ENCODE measurements at regions not wholly inside any gene's neighbourhood (a gene's known extent, or its start where the extent isn't known, plus 50 kb on each side); places are given as distances from the start of the nearest gene placed in this dataset.

GRCh38 chr1:216945538-216946080 lies 222.4 kb upstream of the ESRRG start:
- 92% methylated on average over 2 of the region's 2 CpGs for WGBS

DNA sequence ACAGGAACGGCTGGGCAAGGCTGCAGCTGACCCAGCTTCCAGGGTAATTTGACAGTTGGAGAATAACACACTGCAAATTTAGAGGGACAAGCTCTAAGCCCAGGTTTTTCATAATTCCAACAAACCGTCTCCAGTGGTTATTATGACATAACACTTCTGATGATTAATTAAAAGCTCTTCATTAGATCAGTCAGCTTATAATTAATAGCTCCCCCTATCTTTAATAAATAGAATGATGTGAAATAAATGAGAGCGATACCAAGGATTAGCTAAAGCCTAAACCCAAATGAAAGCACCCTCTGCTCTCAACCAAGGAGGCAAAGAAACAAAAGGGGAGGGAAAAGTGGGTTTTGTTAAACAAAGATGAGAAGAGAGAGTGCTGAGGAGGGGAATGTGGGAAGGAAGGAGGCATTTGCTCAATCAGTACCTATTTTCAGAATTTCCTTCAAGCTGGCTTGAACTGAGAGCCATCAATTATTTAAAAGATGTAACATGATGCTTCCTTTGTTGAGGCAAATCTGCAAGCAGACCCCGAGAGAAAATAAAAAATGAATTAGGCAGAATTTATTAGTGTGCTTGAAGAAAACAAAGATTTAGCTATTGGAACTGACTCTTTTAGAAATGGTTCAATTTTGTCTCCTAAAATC lies 221.8 kb upstream of the ESRRG start:
- Histone ChIP-seq H3K36me3 (ENCODE audit: control insufficient read depth in 2 of 2, insufficient read depth in 2 of 2, low read length in 1 of 2) (no peaks in the 10 kb centered on the region), H3K27me3 (ENCODE audit: control insufficient read depth in 2 of 2, insufficient read depth in 1 of 2, low read length in 1 of 2) (no peaks in the 10 kb centered on the region), H3K9me3 (ENCODE audit: control insufficient read depth in 2 of 2, insufficient read depth in 1 of 2, low read length in 1 of 2) (no peaks in the 10 kb centered on the region), H3K4me1 (ENCODE audit: control insufficient read depth in 2 of 2, insufficient read depth in 2 of 2, low read length in 2 of 2) (no peaks in the 10 kb centered on the region), H3K27ac (ENCODE audit: low read depth in 1 of 2, low read length in 1 of 2) (no peak overlapping the region), H3K4me3 (ENCODE audit: low read length in 2 of 2) (no peak overlapping the region)
- DNase-seq (ENCODE audit: low read depth in 6 of 9, low spot score in 9 of 9), result no peak
- WGBS, result 88% methylated on average over 4 of the region's 4 CpGs

More at GRCh38 chr1:216945538-216946080, 222.4 kb upstream of the ESRRG start:
- Histone ChIP-seq H3K4me3 (ENCODE audit: low read length in 2 of 2) (no peak overlapping the region), H3K4me1 (ENCODE audit: control insufficient read depth in 2 of 2, insufficient read depth in 2 of 2, low read length in 2 of 2) (no peaks in the 10 kb centered on the region), H3K9me3 (ENCODE audit: control insufficient read depth in 2 of 2, insufficient read depth in 1 of 2, low read length in 1 of 2) (no peaks in the 10 kb centered on the region), H3K36me3 (ENCODE audit: control insufficient read depth in 2 of 2, insufficient read depth in 2 of 2, low read length in 1 of 2) (no peaks in the 10 kb centered on the region), H3K27ac (ENCODE audit: low read depth in 1 of 2, low read length in 1 of 2) (no peak overlapping the region), H3K27me3 (ENCODE audit: control insufficient read depth in 2 of 2, insufficient read depth in 1 of 2, low read length in 1 of 2) (no peaks in the 10 kb centered on the region)
- DNase-seq (ENCODE audit: low read depth in 6 of 9, low spot score in 9 of 9), result no peak

DNA sequence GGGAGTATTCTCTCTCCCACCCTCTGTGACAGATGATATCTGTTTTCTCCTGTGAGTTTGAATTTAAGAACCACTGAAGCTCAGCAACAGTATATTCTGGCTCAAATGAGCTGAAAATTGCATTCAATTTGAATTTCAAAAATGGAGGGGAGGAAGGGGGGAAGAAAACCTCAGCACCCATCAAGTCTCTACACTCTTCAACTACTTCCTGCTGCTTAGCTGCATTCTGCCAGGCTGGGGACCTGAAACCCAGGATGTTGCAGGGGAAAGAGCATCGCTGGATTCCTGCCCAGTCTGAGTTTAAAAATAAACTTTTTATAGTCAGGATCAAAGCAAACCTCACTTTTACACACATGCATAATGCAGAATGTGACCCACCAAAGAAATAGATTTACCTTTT lies 214.3 kb upstream of the ESRRG start:
- no peak for DNase-seq (ENCODE audit: low read depth in 6 of 9, low spot score in 9 of 9)
- no peaks in the 10 kb centered on the region for H3K9me3 ChIP-seq (ENCODE audit: control insufficient read depth in 2 of 2, insufficient read depth in 1 of 2, low read length in 1 of 2)
- no peaks in the 10 kb centered on the region for H3K4me1 ChIP-seq (ENCODE audit: control insufficient read depth in 2 of 2, insufficient read depth in 2 of 2, low read length in 2 of 2)
- no peaks in the 10 kb centered on the region for H3K27me3 ChIP-seq (ENCODE audit: control insufficient read depth in 2 of 2, insufficient read depth in 1 of 2, low read length in 1 of 2)
- 39% methylated on average over 1 of the region's 1 CpG for WGBS
- no peak overlapping the region for H3K4me3 ChIP-seq (ENCODE audit: low read length in 2 of 2)
- no peak overlapping the region for H3K27ac ChIP-seq (ENCODE audit: low read depth in 1 of 2, low read length in 1 of 2)
- no peaks in the 10 kb centered on the region for H3K36me3 ChIP-seq (ENCODE audit: control insufficient read depth in 2 of 2, insufficient read depth in 2 of 2, low read length in 1 of 2)

GRCh38 chr1:216936779-216937178 lies 213.6 kb upstream of the ESRRG start:
- Histone ChIP-seq H3K9me3 (ENCODE audit: control insufficient read depth in 2 of 2, insufficient read depth in 1 of 2, low read length in 1 of 2) (no peaks in the 10 kb centered on the region), H3K4me3 (ENCODE audit: low read length in 2 of 2) (no peak overlapping the region), H3K27me3 (ENCODE audit: control insufficient read depth in 2 of 2, insufficient read depth in 1 of 2, low read length in 1 of 2) (no peaks in the 10 kb centered on the region), H3K4me1 (ENCODE audit: control insufficient read depth in 2 of 2, insufficient read depth in 2 of 2, low read length in 2 of 2) (no peaks in the 10 kb centered on the region), H3K27ac (ENCODE audit: low read depth in 1 of 2, low read length in 1 of 2) (no peak overlapping the region), H3K36me3 (ENCODE audit: control insufficient read depth in 2 of 2, insufficient read depth in 2 of 2, low read length in 1 of 2) (no peaks in the 10 kb centered on the region)
- DNase-seq (ENCODE audit: low read depth in 6 of 9, low spot score in 9 of 9), result no peak
- WGBS, result 96% methylated on average over 1 of the region's 1 CpG

DNA sequence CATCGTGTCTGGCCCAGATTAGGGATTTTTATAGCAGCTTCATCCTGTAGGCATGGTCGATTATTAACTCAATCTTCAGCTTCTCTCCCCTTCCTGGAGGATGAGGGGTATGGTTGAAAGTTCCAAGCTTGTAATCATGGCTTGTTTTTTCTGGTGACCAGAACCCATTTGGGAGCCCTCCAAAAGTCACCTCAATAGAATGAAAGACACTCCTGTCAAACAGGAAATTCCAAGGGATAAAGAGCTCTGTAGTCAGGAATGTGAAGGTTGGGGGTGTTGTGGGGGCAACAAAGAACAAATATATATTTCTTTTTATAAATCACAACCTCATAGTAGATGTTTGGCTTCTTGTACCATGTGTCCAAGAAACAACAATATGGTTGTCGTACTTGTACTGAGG lies 212.7 kb upstream of the ESRRG start:
- DNase-seq (ENCODE audit: low read depth in 6 of 9, low spot score in 9 of 9), result no peak
- H3K36me3 ChIP-seq (ENCODE audit: control insufficient read depth in 2 of 2, insufficient read depth in 2 of 2, low read length in 1 of 2), result no peaks in the 10 kb centered on the region
- no peak overlapping the region for H3K27ac ChIP-seq (ENCODE audit: low read depth in 1 of 2, low read length in 1 of 2)
- no peaks in the 10 kb centered on the region for H3K27me3 ChIP-seq (ENCODE audit: control insufficient read depth in 2 of 2, insufficient read depth in 1 of 2, low read length in 1 of 2)
- no peaks in the 10 kb centered on the region for H3K9me3 ChIP-seq (ENCODE audit: control insufficient read depth in 2 of 2, insufficient read depth in 1 of 2, low read length in 1 of 2)
- H3K4me1 ChIP-seq (ENCODE audit: control insufficient read depth in 2 of 2, insufficient read depth in 2 of 2, low read length in 2 of 2), result no peaks in the 10 kb centered on the region
- H3K4me3 ChIP-seq (ENCODE audit: low read length in 2 of 2), result no peak overlapping the region
- 90% methylated on average over 3 of the region's 3 CpGs for WGBS

DNA sequence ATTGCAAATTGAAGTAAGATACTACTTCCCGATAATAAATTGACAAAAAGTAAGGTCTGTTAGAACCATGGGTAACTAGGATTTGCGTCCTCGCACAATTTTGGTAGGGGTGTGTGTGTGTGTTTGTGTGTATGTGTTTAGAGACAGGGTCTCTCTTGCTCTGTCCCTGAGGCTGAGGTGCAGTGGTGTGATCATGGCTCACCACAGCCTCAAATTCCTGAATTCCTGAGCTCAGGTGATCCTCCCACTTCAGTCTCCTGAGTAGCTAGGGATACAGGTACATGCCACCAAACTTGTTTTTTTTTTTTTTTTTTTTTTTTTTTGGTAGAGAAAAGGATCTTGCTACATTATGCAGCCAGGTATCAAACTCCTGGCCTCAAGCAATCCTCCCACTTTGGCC lies 209.2 kb upstream of the ESRRG start:
- Histone ChIP-seq H3K36me3 (ENCODE audit: control insufficient read depth in 2 of 2, insufficient read depth in 2 of 2, low read length in 1 of 2) (no peaks in the 10 kb centered on the region), H3K27ac (ENCODE audit: low read depth in 1 of 2, low read length in 1 of 2) (no peak overlapping the region), H3K9me3 (ENCODE audit: control insufficient read depth in 2 of 2, insufficient read depth in 1 of 2, low read length in 1 of 2) (no peaks in the 10 kb centered on the region), H3K27me3 (ENCODE audit: control insufficient read depth in 2 of 2, insufficient read depth in 1 of 2, low read length in 1 of 2) (no peaks in the 10 kb centered on the region), H3K4me3 (ENCODE audit: low read length in 2 of 2) (no peak overlapping the region), H3K4me1 (ENCODE audit: control insufficient read depth in 2 of 2, insufficient read depth in 2 of 2, low read length in 2 of 2) (no peaks in the 10 kb centered on the region)
- 99% methylated on average over 3 of the region's 3 CpGs for WGBS
- DNase-seq (ENCODE audit: low read depth in 6 of 9, low spot score in 9 of 9), result no peak

DNA sequence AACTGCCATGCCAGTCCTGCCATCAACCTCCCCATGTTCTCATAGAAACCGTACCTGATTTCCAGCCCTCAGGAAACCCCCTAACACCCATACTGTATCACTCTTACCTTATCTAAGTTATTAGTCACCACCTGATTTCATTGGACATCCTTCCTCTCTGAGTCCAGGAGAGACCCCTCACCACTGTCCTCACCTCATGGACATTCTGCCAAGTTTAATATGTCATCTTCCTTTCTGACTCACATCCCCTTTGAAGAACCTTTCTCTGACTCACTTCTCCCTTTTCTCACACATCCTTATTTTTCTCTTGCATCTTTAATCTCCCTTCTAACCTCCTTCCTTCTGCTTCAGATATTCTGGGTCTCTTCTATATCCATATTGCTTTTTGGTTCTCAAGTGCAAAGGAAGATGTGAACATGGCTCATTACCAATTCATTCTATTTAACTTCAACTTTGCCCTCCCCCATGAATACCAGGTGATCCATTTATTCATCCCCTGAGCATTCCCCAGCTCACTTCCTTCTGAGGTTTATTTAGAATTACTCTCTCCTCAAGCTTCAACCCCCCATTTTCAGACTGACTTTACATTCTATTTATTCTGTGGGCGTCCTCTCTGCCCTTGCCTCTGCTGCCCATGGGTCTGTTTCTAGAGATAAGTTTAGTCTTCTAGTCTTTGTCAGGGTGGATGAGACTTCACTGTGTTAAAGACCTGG lies 206.8 kb upstream of the ESRRG start:
- Histone ChIP-seq H3K36me3 (ENCODE audit: control insufficient read depth in 2 of 2, insufficient read depth in 2 of 2, low read length in 1 of 2) (no peaks in the 10 kb centered on the region), H3K27me3 (ENCODE audit: control insufficient read depth in 2 of 2, insufficient read depth in 1 of 2, low read length in 1 of 2) (no peaks in the 10 kb centered on the region), H3K9me3 (ENCODE audit: control insufficient read depth in 2 of 2, insufficient read depth in 1 of 2, low read length in 1 of 2) (no peaks in the 10 kb centered on the region), H3K4me3 (ENCODE audit: low read length in 2 of 2) (no peak overlapping the region), H3K4me1 (ENCODE audit: control insufficient read depth in 2 of 2, insufficient read depth in 2 of 2, low read length in 2 of 2) (no peaks in the 10 kb centered on the region), H3K27ac (ENCODE audit: low read depth in 1 of 2, low read length in 1 of 2) (no peak overlapping the region)
- 92% methylated on average over 2 of the region's 2 CpGs for WGBS
- no peak for DNase-seq (ENCODE audit: low read depth in 6 of 9, low spot score in 9 of 9)

- Histone ChIP-seq H3K4me3 (ENCODE audit: low read length in 2 of 2) (no peak overlapping the region), H3K4me1 (ENCODE audit: control insufficient read depth in 2 of 2, insufficient read depth in 2 of 2, low read length in 2 of 2) (no peaks in the 10 kb centered on the region), H3K27ac (ENCODE audit: low read depth in 1 of 2, low read length in 1 of 2) (no peak overlapping the region), H3K27me3 (ENCODE audit: control insufficient read depth in 2 of 2, insufficient read depth in 1 of 2, low read length in 1 of 2) (no peaks in the 10 kb centered on the region), H3K36me3 (ENCODE audit: control insufficient read depth in 2 of 2, insufficient read depth in 2 of 2, low read length in 1 of 2) (no peaks in the 10 kb centered on the region), H3K9me3 (ENCODE audit: control insufficient read depth in 2 of 2, insufficient read depth in 1 of 2, low read length in 1 of 2) (no peaks in the 10 kb centered on the region)
- 94% methylated on average over 6 of the region's 6 CpGs for WGBS
- DNase-seq (ENCODE audit: low read depth in 6 of 9, low spot score in 9 of 9), result no peak
Observed at GRCh38 chr1:216927633-216928032, 204.4 kb upstream of the ESRRG start.

DNA sequence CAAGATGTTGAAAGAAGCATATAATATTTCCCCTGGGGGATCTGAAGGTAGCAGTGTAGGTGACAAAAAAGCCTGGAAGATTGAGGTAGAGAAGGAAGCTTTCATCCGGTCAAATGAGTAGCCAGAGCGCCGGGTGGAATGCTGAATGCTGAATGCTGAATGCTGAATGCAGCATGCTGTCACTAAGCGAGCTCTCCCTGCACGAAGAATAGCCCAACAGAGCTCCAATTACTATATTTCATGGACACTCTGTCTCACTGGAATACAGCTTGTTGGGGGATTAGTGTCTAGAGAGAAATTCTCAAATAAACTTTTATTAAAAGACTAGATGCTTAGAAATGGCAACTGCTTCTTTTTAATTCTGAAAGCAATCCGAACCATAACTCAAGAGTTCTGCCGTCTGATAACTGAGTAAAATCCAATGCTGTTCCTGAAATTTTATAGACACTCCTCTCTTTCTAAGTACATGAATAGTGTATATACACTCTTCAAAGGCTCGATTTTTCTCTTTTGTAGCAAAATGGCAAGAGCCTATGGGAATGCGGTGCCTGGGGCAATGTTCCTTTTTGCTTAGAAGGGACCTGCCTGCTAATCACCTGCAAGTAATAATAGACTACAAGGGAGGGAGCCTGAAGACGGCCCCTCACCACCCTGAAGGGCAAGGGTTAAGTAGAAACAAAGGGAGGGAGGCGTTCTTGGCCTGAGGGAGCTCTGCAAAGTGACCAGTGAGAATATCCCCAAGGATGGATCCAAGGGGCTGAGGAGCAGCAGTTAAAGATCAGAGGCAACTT lies 203.7 kb upstream of the ESRRG start:
- Histone ChIP-seq H3K36me3 (ENCODE audit: control insufficient read depth in 2 of 2, insufficient read depth in 2 of 2, low read length in 1 of 2) (no peaks in the 10 kb centered on the region), H3K9me3 (ENCODE audit: control insufficient read depth in 2 of 2, insufficient read depth in 1 of 2, low read length in 1 of 2) (no peaks in the 10 kb centered on the region), H3K4me3 (ENCODE audit: low read length in 2 of 2) (no peak overlapping the region), H3K27ac (ENCODE audit: low read depth in 1 of 2, low read length in 1 of 2) (no peak overlapping the region), H3K27me3 (ENCODE audit: control insufficient read depth in 2 of 2, insufficient read depth in 1 of 2, low read length in 1 of 2) (no peaks in the 10 kb centered on the region), H3K4me1 (ENCODE audit: control insufficient read depth in 2 of 2, insufficient read depth in 2 of 2, low read length in 2 of 2) (no peaks in the 10 kb centered on the region)
- DNase-seq (ENCODE audit: low read depth in 6 of 9, low spot score in 9 of 9), result no peak
- 89% methylated on average over 11 of the region's 11 CpGs for WGBS

All from thymus (tissue), 11 donors.